Vagina (tissue), 2 donors: ENCODE measurements at regions not wholly inside any gene's neighbourhood (a gene's known extent, or its start where the extent isn't known, plus 50 kb on each side); places are given as distances from the start of the nearest gene placed in this dataset.

ENCODE experiments used
- POLR2AphosphoS5 ChIP-seq, 2 donors: sonication (generic); formaldehyde crosslinking; IDR thresholded peaks; one replicate each; pipeline ENCODE4 v1.9.0; 2017; ENCODE audit warnings: antibody characterized with exemption in 2 of 2, mild to moderate bottlenecking in 2 of 2, low read depth in 1 of 2; ENCODE audit not compliant: insufficient read depth in 1 of 2
- TF ChIP-seq, protein P1 (sequence below), 3 experiments: fragments of 450-650 bp in 2 of 3; fragments of 200-600 bp in 1 of 3; sonication (generic) in 1 of 3; IDR thresholded peaks; one replicate each; pipeline ENCODE4 v1.5.1; 2017 to 2019; ENCODE audit warnings: antibody characterized with exemption in 3 of 3, mild to moderate bottlenecking in 2 of 3, moderate library complexity in 2 of 3

DNA sequence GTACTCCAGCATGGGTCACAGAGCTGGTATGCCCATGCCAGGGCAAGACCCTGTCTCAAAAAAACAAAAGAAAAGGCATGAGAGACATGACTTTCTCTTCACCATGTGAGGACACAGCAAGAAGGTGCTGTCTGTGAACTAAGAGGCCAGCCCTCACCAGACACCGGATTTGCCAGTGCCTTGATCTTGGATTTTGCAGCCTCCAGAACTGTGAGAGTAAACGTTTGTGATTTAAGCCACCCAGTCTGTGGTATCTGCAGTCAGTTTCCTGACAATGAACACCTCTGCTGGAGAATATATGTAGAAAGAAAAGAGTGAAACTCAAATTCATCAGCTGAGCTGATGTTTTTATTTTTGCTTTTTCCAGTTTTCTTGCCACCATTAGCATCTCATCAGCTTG, 166.3 kb upstream of the RAB4A start:
- TF ChIP-seq, protein P1, sequence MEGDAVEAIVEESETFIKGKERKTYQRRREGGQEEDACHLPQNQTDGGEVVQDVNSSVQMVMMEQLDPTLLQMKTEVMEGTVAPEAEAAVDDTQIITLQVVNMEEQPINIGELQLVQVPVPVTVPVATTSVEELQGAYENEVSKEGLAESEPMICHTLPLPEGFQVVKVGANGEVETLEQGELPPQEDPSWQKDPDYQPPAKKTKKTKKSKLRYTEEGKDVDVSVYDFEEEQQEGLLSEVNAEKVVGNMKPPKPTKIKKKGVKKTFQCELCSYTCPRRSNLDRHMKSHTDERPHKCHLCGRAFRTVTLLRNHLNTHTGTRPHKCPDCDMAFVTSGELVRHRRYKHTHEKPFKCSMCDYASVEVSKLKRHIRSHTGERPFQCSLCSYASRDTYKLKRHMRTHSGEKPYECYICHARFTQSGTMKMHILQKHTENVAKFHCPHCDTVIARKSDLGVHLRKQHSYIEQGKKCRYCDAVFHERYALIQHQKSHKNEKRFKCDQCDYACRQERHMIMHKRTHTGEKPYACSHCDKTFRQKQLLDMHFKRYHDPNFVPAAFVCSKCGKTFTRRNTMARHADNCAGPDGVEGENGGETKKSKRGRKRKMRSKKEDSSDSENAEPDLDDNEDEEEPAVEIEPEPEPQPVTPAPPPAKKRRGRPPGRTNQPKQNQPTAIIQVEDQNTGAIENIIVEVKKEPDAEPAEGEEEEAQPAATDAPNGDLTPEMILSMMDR (IDR thresholded peaks at IDR 0.05) = no peak
- no peak for TF ChIP-seq POLR2AphosphoS5 (IDR thresholded peaks at IDR 0.05; ENCODE audit: insufficient read depth in 1 of 2, low read depth in 1 of 2)
